NCI-H1105 (cell line): ENCODE measurements at regions not wholly inside any gene's neighbourhood (a gene's known extent, or its start where the extent isn't known, plus 50 kb on each side); places are given as distances from the start of the nearest gene placed in this dataset.
A peak's percentile ranks its signal among the peaks of the same experiment; 100 is the strongest.

Experiments used
- DNase-seq: peaks from one replicate; lab custom pipeline; 2025; lab: John Stamatoyannopoulos, UW

DNA sequence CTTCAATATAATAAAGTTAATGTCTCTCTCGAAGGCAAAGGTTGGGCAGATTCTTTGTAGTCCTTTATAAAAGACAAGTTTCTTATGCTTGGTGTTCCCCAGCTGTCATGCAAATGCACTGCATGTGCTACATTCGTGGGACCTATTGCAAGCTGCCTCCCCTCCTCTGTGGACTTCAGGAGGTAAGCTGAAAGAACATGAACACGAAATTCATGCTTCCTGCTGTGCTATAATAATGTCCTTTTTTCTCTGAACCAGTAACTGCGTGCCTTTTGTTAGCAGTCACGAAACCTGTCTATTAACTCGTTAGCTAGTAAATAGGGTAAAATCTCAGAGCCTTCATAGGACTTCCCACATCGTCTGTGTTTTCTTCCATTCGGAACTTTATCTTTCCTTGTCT lies 363.5 kb downstream of the CDH9 start:
- no peak for DNase-seq

DNA sequence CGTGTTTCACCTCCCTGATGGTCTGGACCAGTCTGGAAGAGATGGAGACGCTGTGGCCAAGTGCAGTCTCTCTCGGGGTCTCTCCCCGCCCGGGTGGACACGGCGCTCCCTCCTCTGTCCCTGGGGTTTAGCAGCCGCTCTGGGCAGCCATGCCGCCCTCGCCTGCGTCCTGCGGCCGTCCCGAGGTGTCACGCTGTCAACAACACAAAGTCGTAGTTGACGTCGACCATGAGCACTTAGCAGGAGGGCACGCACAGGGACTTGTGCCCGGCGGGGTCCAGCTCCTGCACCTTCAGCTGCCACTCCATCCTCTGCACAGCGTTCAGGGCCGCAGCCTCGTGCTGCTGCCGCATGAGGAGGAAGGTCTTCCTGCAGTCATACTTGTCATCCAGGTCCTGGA lies 368.9 kb downstream of the CDH9 start:
- no peak for DNase-seq

DNA sequence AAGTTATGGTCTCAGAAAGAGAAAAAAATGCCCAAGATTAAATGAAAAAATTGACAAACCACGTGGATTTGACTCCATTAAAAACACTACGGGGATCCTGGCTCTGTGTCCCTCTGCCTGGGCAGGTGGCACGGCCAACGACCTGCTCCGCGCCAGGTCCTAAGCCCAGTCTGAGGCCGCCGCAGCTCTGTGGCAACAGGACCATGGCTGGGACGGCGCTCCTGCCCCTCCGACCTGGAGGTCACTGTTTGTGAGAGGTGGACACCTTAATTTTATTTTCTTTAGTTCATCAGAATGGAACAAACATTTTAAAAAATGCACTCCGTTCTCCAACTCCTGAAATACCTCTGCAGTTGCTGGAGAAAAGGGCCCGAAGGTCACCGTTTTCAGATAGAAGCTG lies 369.4 kb downstream of the CDH9 start:
- no peak for DNase-seq

DNA sequence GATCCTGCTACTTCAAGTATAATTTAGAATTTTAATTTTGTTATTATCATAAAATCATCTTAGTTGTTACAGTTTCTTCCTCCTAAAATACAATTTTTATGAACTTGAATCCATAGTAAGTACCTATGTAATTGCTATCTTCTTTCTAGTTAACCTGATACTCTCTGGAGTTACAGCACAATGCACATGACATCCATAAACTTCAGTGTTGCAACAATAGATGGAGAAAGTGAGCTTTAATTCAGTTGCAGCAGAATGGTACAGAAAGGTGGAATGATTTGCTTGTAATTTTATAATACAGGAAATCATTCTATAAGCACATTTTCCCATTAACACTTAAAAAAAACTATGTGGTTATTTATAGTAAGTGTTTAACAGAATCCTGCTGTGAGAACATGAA lies 372.0 kb downstream of the CDH9 start:
- DNase-seq = peak; percentile 69

DNA sequence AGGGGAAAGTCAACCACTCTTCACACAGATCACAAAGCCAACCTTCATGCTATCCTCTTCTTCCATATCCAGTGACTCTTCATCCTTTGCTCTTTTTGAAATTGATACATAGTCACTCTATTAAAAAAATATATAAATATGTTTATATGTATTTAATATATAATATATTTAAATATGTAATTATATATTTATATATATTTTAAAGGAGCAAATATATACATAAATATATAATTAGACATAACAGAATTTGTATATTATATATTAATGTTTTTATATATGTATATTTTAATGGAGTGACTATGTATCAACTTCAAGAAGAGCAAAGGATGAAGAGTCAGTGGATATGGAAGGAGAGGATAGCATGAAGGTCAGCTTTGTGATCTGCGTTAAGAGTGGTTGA lies 374.9 kb downstream of the CDH9 start:
- DNase-seq = no peak

DNA sequence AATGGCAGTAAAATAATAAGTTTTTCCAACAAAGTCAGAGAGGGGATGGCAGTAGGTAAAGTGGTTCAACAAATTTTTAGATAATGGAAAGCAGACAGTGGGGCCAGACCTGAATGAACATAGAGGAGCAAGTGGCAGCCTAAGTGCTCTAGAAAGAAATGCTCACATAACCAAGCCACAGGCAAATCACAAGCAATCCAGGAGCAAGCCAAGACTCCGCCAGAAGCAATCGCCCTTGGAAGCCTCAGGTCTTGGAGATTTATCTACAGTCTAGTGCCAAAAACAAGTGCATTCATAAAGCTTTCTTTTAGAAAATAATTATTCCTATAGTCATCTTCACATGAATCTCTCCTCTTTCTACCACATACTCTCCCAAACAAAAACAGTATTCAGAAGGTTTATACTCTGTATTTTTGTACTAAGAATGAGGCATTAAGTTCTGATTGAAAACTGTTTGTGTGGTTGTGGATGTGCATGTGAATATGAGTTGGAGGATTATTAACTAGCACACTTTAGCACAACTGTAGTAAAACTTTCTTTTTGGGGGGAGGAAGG lies 375.5 kb downstream of the CDH9 start:
- DNase-seq = no peak

DNA sequence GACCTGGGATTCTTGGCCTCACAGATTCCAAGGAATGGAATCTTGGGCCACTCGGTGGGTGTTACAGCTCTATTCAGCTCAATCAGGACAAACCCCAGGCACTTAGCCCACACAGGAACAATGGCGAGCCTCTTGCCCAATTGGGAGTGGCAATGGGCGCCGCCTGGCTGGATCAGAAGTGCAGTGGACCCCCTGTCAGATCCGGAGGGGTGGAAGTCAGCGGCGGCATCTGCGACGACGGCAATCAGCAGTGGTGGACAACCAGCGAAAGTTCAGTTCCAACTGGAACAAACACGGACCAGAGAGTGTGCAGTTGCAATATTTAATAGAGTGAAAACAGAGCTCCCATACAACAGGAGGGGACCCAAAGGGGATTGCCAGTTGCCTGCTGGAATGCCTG lies 378.3 kb downstream of the CDH9 start:
- no peak for DNase-seq

DNA sequence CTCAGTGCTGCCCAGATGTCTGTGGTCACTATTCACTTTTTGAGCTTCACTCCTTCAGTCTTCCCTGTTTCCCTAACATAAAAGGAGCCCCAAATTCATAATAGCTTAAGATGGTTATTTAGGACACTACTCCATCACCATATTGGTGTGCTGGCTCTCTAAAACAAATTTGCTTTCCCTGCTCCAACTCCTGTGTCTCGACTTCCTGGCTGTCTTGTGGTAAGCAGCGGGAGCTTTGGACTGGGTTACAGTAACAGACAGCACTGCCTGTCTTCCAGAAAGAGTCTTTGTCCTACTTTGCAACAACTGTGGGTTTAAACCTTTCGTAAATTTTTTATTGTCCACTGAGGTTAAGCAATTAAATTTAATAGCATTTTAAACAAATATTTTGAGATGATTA lies 389.4 kb downstream of the CDH9 start:
- no peak for DNase-seq

DNA sequence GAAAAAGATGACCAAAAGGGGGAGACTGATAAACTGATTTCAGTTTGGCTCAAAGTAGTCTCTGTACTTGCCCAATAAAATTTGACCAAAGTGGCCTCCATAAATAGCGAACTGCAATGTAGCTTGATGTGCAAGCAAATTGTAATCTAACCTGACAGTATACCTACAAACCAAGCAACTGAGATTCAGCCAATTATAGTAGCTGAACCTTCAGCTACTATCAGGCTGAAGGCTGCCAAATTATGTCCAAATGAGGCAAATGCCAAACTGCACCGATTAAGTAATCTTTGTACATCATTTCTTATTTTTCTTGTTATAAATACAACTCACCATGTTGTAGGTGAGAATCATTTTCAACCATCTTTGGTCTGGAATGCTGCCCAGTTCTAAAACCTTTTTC lies 390.6 kb downstream of the CDH9 start:
- DNase-seq = no peak

DNA sequence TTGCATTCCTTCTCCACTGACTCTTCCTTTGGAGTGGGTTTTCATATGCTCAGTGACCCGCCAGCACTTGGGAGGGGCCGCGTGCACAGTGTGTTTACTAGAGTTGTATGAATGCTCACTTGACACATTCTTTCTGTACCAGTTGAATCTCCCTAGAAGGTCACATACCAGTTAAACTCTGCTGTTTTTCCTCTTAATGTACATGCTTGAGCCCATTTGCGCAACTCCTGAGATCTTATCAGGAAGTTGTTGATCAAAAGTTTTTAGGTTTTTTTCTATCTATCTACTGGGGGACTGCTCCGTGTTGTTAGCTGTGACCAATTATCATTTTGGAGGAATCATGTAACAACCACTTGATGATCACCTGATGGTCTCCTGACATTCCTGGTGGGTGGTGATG lies 392.7 kb downstream of the CDH9 start:
- DNase-seq = no peak

DNA sequence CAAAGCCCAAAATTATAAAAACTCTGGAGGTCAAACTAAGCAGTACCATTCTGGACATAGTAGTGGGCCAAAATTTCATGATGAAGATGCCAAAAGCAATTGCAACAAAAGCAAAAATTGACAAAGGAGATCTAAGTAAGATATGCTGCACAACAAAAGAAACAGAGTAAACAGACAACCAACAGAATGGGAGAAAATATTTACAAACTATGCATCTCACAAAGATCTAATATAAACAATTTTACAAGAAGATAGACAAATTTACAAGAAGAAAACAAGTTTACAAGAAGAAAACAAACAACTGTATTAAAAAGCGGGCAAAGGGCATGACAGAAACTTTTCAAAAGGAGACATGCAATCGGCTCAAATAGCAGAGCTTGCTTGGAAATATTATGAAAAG lies 396.9 kb downstream of the CDH9 start:
- DNase-seq = no peak

DNA sequence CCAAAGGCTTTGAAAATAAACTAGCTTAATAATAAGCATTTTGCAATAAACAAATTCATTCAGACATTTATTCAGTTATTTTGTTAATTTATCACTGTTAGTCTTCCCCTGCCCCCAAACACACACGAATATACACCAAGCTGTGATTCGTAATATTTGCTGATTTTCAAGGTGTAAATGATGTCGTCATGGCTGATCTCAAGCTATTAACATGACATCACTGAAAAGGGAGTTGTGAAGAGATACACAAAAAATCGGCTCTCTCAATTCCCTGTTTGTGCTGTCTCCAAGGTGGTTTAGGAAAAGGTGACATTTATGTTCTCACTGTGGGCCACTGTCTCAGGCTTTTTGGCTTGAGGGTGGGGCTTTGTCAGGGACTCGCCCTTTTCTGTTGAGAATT lies 413.3 kb downstream of the CDH9 start:
- no peak for DNase-seq

DNA sequence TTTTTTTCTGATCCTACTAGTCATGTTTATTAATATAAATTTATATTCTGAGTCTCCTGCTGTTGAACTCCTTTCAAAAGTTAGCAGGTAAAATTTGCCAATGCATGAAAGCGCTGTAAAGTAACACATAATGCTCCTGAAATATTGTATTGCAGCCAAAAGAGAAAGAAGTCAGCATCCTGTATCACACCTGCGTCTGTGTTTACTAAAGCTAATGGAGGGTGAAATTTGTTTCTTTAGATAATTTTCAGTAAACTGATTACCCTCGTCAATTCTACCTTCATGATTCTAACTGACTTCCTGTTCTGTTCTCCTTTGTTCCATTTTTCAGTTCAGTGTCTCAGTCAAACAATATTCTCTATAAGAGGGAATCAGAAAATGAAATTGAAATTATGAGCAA lies 415.4 kb downstream of the CDH9 start:
- peak; percentile 85 for DNase-seq

DNA sequence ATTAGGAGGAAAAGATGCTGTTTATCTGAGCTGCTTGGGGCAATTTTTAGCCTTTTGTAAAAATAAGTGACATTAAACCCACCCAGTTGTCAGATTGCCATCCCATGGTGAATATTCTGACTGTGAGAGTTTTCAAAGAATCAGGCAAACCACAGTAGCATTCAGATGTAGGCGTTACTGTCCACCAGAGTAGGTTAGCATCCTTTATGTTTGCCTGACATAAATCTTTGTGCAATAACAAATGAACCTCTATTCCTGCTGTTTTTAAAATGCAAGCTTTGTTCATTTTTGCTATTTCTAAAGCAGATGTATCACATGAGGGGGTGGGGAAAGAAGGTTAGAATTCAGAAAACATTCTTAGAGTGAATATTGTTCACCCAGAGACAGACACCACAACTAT lies 427.8 kb downstream of the CDH9 start:
- DNase-seq = no peak

DNA sequence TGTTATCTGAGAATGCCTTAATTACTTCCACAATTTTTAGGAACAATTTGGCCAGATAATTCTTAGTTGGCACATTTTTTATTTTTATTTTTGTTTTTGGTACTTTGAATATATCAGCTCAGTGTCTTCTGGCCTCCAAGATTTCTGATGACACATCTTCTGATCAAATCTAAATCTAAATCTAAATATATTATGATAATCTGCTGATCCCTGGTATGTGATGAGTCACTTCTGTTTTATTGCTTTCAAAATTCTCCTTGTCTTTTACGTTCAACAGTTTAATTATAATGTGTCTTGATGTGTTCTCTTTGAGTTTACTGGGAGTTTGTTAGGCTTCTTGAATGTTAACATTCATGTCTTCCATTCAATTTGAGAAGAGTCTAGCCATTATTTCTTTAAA lies 436.8 kb downstream of the CDH9 start:
- DNase-seq = no peak

DNA sequence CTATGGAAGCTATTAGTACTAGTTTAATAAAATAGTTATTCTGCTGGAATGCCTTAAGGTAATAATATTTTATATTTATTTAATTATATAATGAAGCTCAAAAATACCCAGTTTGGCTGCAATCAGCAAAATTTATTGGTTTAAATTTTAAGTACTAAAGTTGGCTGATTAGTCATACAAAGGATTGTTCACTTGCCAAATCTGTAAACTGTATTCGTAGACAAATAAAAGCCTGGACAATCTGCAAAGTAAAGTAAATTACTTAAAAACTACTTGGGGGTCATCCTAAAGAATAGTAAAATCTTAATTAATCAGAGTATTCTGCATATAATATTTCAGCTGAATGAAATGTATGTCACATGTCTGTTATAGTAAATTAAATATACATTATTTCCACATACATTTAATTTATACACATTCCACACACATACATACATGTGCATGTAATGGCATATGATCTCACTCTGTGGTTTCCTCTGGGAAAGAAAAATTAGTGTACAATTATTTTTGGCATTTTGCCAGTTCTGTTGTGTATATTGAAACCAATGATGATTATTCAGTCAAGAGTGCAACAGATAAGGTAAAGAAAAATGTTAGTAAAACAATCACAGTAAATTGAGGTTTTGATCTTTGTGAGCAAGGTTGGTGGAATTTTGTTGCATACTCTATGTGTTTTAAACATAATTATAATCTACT lies 455.9 kb downstream of the CDH9 start:
- DNase-seq = peak; percentile 8

DNA sequence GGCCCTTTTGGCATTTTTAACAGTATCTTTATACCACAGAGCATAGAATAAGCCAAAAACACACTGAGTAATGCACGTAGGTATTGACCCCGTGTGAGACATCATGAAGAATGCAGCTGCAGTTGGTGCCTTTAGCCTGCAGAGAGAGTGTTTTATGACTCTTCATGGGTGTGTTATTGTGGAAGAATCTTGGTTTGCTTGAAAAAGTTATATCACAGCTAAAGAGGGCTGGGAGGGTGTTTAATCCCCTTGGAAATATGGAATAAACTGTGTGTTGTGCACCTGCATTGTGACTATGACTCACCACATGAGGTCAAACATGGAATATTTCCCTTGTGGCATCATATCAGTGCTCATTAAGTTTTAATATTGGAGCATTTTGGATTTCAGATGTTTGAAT lies 458.7 kb downstream of the CDH9 start:
- no peak for DNase-seq

DNA sequence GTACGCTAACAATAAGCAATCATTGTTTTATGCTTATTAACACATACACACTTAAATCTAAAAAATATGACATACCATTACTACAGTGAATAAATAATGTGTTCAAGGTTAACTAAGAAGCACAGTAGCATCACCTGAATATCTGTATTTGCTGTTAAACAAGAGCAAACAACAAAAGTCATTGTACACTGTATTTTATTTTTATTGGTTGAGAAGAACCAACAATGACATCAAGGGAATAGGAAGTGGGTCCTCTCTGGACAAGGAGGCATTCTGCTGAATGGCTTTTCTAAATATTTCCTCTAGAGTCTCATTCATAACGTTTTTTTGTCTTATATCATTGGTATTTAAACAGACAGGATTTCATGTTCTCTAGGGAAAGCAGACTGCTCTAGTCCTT lies 460.4 kb downstream of the CDH9 start:
- DNase-seq = no peak

DNA sequence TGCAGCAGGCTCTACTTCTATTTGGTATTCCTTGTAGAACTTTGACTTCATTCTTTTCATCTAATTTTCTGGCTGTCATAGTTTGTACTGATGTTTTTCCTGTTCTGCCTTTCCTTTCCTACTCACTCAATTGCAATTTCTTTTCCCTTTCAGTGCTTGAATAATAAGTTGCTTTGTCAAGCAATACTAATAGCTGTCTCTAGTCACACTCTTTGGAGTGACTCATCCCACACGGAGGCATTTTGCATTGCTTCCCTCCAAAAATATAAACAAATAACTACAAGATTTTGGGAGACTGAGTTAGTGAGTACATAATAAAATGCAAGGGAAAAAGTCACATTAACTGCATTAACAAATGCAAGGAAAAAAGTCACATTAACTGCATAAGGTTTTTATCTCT lies 465.9 kb downstream of the CDH9 start:
- no peak for DNase-seq

DNA sequence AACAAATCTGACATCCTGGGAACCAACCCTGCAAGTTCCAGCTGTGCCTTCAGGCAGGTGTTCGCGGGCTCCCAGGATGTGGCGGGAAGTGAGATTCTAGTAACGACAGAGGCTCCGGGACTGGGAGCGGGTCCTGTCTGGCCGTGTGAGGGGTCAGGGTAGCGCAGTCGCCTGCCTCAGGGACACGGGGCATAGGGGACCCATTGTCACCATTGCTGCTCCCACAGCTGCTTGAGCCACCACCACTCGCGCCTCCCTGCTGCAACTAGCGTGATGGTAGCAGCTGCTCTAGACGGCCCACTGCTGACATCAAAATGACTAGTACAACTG lies 468.5 kb downstream of the CDH9 start:
- DNase-seq = no peak

DNA sequence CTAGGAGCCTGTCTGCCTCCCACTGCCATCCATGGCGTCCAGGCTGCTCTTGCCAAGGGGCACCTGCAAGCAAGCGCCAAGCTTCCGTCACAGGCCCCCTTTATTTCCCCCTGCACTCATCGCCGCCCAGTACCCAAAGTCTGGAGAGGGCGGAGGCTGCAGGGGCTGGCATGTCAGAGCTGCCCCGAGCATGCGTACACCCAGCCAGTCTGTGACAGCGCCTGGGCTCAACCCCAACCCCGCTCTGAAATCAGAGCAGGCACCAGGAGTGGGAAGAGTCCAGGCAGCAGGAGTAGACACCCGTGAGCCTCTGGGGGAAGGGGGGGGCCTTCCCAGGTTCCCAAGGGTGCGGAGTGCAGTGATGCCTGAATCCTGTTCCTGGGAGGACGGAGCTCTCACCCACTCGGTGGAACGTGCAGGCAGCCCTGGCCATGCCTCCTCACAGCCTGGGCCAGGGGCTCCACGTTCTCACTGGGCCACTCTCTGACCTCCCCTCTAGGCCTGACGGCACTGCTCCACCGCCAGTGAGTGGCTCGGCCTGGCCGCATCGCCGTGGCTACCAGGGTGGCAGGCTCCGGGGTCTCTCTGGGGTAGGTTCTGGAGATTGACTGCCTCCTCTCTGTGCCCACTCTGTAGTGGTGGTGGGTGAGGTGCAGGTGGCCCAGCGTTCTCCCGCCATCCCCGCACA lies 469.0 kb downstream of the CDH9 start:
- DNase-seq = no peak

DNA sequence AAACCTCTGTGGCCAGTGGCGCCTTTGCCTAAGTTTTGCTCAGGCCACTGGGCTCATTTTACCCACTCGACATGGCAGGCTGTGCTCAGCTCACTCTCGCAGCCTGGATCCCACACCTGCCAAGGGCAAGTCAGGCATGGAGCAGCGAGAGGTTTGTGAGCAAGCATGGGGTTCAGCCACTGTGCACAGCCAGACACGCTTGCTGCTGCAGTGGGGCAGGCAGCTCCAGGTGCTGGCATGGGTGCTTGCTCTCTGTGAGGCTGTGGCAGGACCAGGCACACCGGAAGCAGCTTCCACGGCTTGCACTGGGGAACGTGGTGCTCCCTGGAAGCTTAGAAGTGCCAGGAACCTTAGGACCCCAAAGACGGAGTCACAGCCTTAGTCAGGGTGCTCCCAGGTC lies 470.1 kb downstream of the CDH9 start:
- no peak for DNase-seq

DNA sequence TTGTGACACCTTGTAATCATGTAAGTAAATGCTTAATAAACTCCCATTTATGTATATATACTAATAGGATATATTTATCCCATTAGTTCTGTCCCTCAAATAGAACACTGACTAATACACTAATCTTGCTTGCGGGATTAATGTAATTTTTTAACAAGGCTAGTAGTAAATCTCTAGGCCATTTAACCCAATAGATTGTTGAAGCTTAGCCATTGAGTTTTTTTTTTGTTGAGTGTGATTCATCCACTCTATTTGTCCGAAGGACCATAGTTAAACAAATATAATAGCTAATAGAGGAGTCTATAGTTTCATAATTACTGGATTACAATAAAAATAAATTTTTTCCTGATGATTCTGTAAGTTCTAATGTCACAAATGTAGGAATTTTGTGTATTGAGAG lies 474.4 kb downstream of the CDH9 start:
- no peak for DNase-seq

DNA sequence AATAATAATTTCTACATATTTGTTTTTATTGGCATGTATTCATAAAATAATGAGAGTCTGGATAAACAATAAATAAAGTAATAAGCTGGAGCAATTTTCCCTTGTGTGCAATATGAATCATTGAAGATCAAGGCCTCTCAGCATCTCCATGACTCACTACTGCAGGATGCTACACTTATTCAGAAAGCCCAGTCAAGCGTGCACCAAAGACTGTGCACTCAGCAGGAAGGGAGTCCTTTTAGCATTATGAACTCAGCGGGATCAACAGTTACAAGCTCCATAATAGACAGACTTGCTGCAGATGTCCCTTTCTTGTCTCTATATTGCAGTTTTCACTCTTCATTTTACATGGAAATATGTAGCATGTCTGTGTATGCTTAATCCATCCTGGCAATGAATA lies 485.3 kb downstream of the CDH9 start:
- peak; percentile 90 for DNase-seq
